Pancreas (tissue), 10 donors: ENCODE measurements at regions not wholly inside any gene's neighbourhood (a gene's known extent, or its start where the extent isn't known, plus 50 kb on each side); places are given as distances from the start of the nearest gene placed in this dataset.
A peak's percentile ranks its signal among the peaks of the same experiment; 100 is the strongest.

ENCODE experiments used
- ATAC-seq, 4 donors: fragments of 200-7000 bp; cut with Tn5 transposase; one replicate each; pipeline versions ENCODE4 v1.8.0 to v1.9.1; 2020; ENCODE audit warnings: mild to moderate bottlenecking in 4 of 4, moderate library complexity in 4 of 4
- DNase-seq, 6 donors: peaks; one replicate each; pipeline ENCODE4 v3.0.0-alpha.2; 2020
- FAIRE-seq: peaks from 2 replicates; lab custom pipeline; 2012; peaks lifted over from hg19 to GRCh38; lab: Jason Lieb, UNC
- H3K27ac ChIP-seq, 4 donors: fragments of 200-600 bp; sonication (generic); 1 replicate in 3 of 4; 2 replicates in 1 of 4; pipeline versions ENCODE4 v1.5.0 to v1.8.0; 2020
- H3K27me3 ChIP-seq, 4 donors: fragments of 200-600 bp; one replicate each; pipeline ENCODE4 v1.8.0; 2021
- H3K36me3 ChIP-seq, 3 donors: fragments of 200-600 bp; sonication (generic) in 1 of 3; one replicate each; pipeline versions ENCODE4 v1.5.0 to v1.8.0; 2020 to 2021
- H3K4me1 ChIP-seq, 3 donors: fragments of 200-600 bp; one replicate each; pipeline ENCODE4 v1.8.0; 2021
- H3K4me3 ChIP-seq, 4 donors: fragments of 200-600 bp; sonication (generic) in 2 of 4; one replicate each; pipeline versions ENCODE4 v1.5.0 to v1.8.0; 2020 to 2021
- H3K9me3 ChIP-seq, 4 donors: fragments of 200-600 bp; one replicate each; pipeline ENCODE4 v1.8.0; 2021
- CTCF ChIP-seq, 4 donors: fragments of 200-600 bp; sonication (generic) in 3 of 4; IDR thresholded peaks; one replicate each; pipeline versions ENCODE4 v1.5.0 to v1.8.0; 2021; ENCODE audit warnings: antibody characterized with exemption in 4 of 4
- WGBS, 2 donors: extraction: QIAGEN DNeasy Blood & Tissue Kit; methylation state at CpG; one replicate each; pipeline ENCODE4 v1.1.7; 2013; 5-methylcytosine and 5-hydroxymethylcytosine counted together
- intact Hi-C, 3 donors: fragments of 100-400 bp; cut with DNase I; formaldehyde crosslinking; loops; one replicate each; pipeline versions ENCODE4 v1.11.1 to v1.14.2; 2022
- donor health status: healthy with polysubstance abuse.
- donor health status: DM: no; HTN: no; CAD: no; lungs with moderate emphysema.
- donor health status: DM: no; HTN: no; CAD: no.
- donor health status: control.
- donor health status: control.
- donor health status: Bipolar disorder and iron deficiency.
- donor health status: DM: yes; HTN: yes; CAD: no.
- donor health status: DM: no; HTN: no; CAD: no.
- donor health status: DM: no; HTN: no; CAD: no.
- donor health status: DM: yes; HTN: yes; CAD: no.

- Histone ChIP-seq H3K27ac (no peak overlapping the region), H3K4me1 (no peaks in the 10 kb centered on the region), H3K4me3 (no peak overlapping the region), H3K27me3 (no peaks in the 10 kb centered on the region), H3K9me3 (no peaks in the 10 kb centered on the region), H3K36me3 (no peaks in the 10 kb centered on the region)
- FAIRE-seq (peak; percentile 49), ATAC-seq (no peak), DNase-seq (no peak)
- intact Hi-C loops = no loop called here
- TF ChIP-seq CTCF (IDR thresholded peaks at IDR 0.05) = no peak
Observed at GRCh38 chr2:188894979-188895378, 79.2 kb upstream of the COL3A1 start.

GRCh38 chr2:188897096-188897495, 77.1 kb upstream of the COL3A1 start:
- 58 to 62% methylated on average over 3 of the region's 3 CpGs for WGBS, 2 donors
- no peak for DNase-seq
- no peak for TF ChIP-seq CTCF (IDR thresholded peaks at IDR 0.05)
- no peak for ATAC-seq
- no peaks in the 10 kb centered on the region for H3K4me1 ChIP-seq
- intact Hi-C loops = no loop called here
- no peak for FAIRE-seq
- H3K9me3 ChIP-seq = no peaks in the 10 kb centered on the region
- H3K4me3 ChIP-seq = no peak overlapping the region
- H3K36me3 ChIP-seq = no peaks in the 10 kb centered on the region
- H3K27ac ChIP-seq = no peak overlapping the region
- H3K27me3 ChIP-seq = no peaks in the 10 kb centered on the region

GRCh38 chr2:188898261-188898660, 75.9 kb upstream of the COL3A1 start:
- Histone ChIP-seq H3K4me1 (no peaks in the 10 kb centered on the region), H3K4me3 (no peak overlapping the region), H3K27ac (no peak overlapping the region), H3K36me3 (no peaks in the 10 kb centered on the region), H3K9me3 (no peaks in the 10 kb centered on the region), H3K27me3 (no peaks in the 10 kb centered on the region)
- intact Hi-C loops = no loop called here
- FAIRE-seq (no peak), ATAC-seq (no peak), DNase-seq (no peak)
- TF ChIP-seq CTCF (IDR thresholded peaks at IDR 0.05) = no peak
- WGBS, 2 donors = 85 to 91% methylated on average over 4 of the region's 4 CpGs

- no peak for DNase-seq
- Histone ChIP-seq H3K4me3 (no peak overlapping the region), H3K27me3 (no peaks in the 10 kb centered on the region), H3K36me3 (no peaks in the 10 kb centered on the region), H3K9me3 (no peaks in the 10 kb centered on the region), H3K27ac (no peak overlapping the region), H3K4me1 (no peaks in the 10 kb centered on the region)
- TF ChIP-seq CTCF (IDR thresholded peaks at IDR 0.05) = no peak
- no peak for FAIRE-seq
- peak in 2 of 4 donors; percentile 47 for ATAC-seq
- WGBS, 2 donors = 58 to 88% methylated on average over 3 of the region's 3 CpGs
- intact Hi-C loops = no loop called here
Observed at GRCh38 chr2:188902901-188903491, 71.2 kb upstream of the COL3A1 start.

- FAIRE-seq (no peak), DNase-seq (no peak), ATAC-seq (no peak)
- Histone ChIP-seq H3K27me3 (no peaks in the 10 kb centered on the region), H3K4me3 (no peak overlapping the region), H3K36me3 (no peaks in the 10 kb centered on the region), H3K9me3 (no peaks in the 10 kb centered on the region), H3K27ac (no peak overlapping the region), H3K4me1 (no peaks in the 10 kb centered on the region)
- intact Hi-C loops = no loop called here
- TF ChIP-seq CTCF (IDR thresholded peaks at IDR 0.05) = no peak
- 80 to 96% methylated on average over 1 of the region's 1 CpG for WGBS, 2 donors
Observed at GRCh38 chr2:188903740-188904139, 70.4 kb upstream of the COL3A1 start.
